Hepatic stellate cell (primary cell): ENCODE measurements at regions not wholly inside any gene's neighbourhood (a gene's known extent, or its start where the extent isn't known, plus 50 kb on each side); places are given as distances from the start of the nearest gene placed in this dataset.

Source experiments
- DNase-seq: peaks from one replicate; pipeline ENCODE4 v3.0.0; 2011; ENCODE audit warnings: low spot score

- DNase-seq: no peak
These were observed 1050.7 kb downstream of the TLE4 start for GRCh38 chr9:80622508-80622907.

- no peak for DNase-seq
These were observed 1047.6 kb downstream of the TLE4 start for GRCh38 chr9:80619356-80619755.

GRCh38 chr9:80615964-80616363 is 1044.2 kb downstream of the TLE4 start:
- DNase-seq: no peak

GRCh38 chr9:80605793-80606192 is 1034.0 kb downstream of the TLE4 start:
- DNase-seq: no peak

GRCh38 chr9:80605129-80605528 is 1033.4 kb downstream of the TLE4 start:
- DNase-seq: peak; percentile 1

- DNase-seq: no peak
These were observed 1030.5 kb downstream of the TLE4 start for GRCh38 chr9:80602291-80602690.

DNA sequence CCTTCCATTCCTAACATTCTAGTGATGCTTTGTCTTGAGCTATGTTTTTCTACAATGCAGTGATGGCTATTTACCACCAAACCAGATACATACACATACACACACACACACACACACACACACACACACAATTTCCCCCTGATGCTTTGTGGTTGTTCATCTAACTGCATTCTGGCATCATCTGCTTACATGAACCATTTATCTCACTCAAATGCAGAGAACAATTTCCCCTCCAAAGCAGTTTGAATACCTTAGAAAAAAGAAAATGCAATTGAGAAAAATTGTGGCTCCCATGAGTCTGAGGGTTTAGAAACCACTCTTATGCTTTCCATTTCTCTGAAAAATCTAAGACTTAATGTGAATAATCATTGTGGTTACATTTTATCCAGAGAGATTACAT is 1024.8 kb downstream of the TLE4 start:
- no peak for DNase-seq

DNA sequence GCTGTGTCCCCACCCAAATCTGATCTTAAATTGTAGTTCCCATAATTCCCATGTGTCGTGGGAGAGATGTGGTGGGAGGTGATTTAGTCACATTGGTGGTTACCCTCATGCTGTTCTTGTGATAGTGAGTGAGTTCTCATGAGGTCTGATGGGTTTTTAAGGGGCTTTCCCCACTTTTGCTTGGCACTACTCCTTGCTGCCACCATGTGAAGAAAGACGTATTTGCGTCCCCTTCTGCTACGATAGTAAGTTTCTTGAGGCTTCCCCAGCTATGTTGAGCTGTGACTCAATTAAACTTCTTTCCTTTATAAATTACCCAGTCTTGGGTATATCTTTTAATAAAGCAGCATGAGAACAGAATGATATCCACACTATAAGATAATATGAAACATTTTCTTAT is 1023.4 kb downstream of the TLE4 start:
- DNase-seq: no peak

DNA sequence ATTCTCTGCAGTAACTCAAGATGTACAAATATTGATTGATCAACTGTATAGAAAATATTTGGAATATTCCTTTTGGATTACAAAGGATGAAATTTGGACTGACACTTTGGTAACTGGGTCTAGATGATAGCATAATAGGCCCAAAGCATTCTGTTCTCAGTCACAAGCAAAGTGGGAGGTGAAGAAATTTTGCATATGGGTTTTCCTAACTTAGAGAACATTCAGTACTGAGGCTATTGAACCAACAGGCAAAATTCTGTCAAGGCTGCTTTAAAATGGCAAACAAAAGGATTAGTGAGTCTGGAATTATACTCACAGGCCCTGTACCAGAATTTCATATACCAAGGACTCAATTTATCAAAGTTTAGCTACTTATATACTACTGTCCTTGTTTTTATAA is 1020.6 kb downstream of the TLE4 start:
- DNase-seq: no peak

- no peak for DNase-seq
These were observed 1015.1 kb downstream of the TLE4 start for GRCh38 chr9:80586786-80587330.

- no peak for DNase-seq
These were observed 1000.2 kb downstream of the TLE4 start for GRCh38 chr9:80571953-80572352.

GRCh38 chr9:80569236-80569635 is 997.5 kb downstream of the TLE4 start:
- DNase-seq: no peak

DNA sequence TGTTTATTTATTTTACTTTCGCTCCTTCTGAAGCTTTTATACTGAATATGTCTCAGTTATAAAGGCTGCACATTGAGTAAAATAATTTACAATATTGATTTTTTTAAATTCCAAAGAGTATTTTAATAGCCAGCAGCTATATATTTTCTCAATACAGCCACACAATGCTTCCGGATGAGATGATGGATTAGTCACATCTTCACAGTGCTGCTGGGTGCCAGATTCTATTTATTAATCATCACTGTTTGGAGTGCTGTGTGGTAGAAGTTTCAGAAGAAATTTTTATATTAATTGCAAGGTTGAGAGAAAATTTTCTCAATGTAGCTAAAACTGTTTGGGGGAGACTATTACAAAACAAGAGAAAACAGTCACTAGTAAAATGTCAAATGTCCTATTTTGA is 989.8 kb downstream of the TLE4 start:
- DNase-seq: no peak

GRCh38 chr9:80560976-80561375 is 989.2 kb downstream of the TLE4 start:
- no peak for DNase-seq

DNA sequence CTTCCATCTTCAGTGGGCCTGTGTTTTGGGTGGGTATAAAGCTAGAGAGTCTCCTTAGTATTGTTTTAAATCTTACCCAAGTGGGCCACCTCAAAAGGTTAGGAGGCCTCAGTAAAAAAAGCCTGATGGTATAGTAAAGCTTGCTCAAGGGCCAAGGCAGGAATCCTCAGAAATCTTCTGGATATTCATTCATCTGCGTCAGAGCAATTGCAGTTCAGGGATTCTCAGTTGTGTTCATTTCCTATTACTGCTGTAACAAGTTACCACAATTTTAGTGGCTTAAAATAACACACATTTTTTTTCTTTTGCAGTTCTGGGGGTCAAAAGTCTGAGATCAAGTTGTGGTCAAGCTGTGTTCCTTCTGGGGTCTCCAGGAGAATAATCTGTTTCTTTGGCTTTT is 985.5 kb downstream of the TLE4 start:
- DNase-seq: no peak

- no peak for DNase-seq
These were observed 984.9 kb downstream of the TLE4 start for GRCh38 chr9:80556631-80557030.

DNA sequence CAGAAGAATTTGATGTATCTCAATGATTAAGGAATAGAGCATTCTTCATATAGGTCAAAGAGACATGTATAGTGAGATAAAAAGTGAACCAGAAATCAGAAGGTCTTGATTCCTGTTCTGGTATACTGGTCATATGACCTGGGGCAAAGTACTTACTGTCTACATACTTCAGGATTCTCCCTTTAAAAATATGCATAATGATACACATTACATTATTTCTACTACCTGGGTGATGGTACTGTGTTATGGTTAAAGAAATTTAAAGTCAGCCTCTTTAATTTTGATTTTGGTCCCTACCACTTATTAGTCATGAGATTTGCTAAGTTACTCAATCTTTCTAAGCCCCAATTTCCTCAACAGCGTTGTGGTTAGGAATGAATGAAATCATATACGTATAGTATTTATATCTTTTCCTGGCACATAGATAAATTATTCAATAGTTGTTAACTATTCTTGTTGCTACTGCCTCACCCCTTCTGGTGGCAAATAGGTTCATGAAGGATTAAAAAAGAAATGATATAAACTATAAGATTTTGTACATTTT is 984.1 kb downstream of the TLE4 start:
- no peak for DNase-seq

DNA sequence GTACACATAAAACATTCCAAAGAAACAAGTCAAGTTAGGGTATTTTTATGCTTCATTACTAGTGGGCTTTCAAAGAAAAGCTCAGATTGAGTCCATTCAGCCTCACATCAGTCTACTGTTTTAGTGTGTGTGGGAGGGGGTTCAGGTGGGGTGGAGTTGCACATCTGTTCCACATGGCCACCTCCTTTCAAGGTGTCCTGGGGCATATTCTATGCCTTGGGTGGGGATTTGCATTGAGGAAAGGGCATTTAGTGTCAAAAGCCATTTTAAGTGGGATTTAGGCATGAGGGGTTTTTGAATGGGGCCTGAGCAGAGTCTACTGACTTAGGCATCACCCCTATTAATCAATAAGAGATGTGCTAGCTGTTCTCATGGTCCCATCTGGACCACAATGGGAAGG is 983.1 kb downstream of the TLE4 start:
- no peak for DNase-seq

DNA sequence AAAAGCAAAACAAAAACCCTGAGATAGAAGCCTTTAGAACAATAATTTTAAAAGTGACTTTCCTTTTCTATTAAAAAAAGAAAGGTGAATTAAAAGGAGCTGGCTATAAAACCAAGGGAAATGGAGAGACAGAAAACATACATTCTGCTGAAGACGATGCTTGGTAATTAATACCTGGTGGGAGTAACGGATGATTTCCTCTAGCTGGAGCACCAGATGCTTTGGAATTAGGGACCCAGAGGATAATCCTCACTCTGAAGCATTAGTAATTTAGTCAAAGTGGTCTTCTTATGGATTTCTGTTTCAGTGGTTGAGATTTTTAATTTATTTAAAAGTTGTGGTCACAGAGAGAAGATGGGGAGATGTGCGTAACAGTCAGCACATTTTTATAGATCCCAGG is 982.5 kb downstream of the TLE4 start:
- no peak for DNase-seq

DNA sequence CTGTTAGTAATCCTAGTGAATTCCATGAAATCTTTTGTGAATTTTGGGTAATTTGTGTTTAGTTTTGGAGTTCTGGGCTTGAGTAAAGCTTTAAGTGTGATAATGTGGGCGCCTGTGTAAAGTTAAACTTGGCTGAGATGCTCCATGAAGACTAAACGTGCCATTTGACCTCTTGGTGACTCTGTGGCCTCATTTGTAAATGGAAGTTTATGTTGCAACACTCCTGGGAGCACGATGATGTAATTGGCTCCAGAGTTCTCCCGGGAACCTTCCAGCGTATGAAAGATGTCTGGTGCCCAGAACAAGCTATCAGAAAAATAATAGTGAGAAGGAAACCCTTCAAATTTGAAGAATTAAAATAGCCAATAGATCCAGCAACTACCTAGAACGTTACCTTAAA is 981.2 kb downstream of the TLE4 start:
- DNase-seq: peak; percentile 0

DNA sequence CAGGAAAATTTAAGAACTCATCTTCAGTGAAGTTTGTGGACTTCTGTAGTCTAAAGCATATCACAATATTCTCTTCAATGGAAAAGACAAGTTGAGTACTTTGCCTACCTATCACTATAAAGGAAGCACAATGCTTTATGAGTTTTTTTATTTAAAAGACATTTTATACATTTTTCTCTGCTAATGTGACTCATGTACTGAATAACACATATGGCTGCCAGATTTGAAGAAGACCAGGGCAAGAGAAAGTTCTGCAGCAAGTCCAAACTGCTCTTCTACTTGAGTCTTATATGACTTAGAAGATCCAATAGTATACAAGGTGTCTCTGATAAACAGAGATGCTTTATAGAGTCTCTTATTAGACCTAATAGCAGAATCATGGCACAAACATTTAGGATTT is 978.4 kb downstream of the TLE4 start:
- DNase-seq: no peak

- no peak for DNase-seq
These were observed 975.8 kb downstream of the TLE4 start for GRCh38 chr9:80547613-80548012.

DNA sequence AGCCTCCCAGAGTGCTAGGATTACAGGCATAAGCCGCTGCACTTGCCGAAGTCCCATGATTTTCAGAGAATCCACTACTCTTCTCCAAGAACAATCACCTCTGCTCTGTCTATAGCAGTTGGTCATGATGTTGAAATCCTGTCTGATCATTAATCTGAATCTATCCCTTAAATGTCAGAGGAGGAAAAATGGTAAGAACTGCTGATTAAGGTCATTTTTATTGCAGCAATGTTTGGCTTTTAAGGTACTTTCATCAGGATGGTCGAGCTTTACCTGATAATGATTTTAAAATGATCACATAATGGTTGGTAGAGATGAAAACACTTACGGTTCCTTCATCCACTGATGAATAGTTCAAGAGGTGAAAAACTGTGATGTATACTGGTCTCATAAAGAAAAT is 968.6 kb downstream of the TLE4 start:
- DNase-seq: no peak

- no peak for DNase-seq
These were observed 967.2 kb downstream of the TLE4 start for GRCh38 chr9:80538976-80539375.

DNA sequence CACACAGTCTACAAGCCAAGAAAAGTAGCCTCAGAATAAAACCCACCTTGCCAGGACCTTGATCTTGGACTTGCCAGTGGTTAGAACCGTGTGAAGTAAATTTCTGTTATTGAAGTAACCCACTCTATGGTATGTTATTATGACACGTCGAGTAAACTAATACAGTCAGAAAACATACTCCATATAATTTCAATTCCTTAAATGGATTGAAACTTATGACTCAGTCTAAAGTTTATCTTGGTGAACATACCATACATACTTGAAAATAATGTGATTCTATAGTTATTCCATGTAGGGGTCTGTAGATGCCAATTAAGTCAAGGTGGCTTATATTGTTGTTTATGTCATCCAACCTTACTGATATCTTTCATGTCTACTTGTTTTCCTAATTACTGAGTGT is 950.7 kb downstream of the TLE4 start:
- DNase-seq: peak; percentile 0
